ENCODE measurements at regions not wholly inside any gene's neighbourhood (a gene's known extent, or its start where the extent isn't known, plus 50 kb on each side); places are given as distances from the start of the nearest gene placed in this dataset.

DNA sequence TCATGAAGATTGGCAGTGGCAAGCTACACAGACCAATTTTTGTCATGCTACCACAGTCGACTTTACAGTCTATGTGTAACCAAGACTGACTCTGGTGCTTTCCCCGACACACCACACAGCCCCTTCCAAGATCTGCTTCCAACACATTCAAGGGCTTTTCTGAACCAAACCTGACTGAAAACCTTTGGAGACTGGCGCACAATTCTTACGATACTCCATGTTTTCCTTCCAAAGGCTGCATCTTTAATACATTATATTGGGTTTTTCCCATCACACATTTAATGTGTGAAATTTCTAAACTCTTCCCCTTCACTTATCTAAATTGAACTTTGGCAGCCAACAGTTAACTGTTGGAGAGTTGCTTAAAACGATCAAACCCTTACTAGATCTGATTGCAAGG is 127.7 kb upstream of the SOX5 start:
- POLR2A ChIA-PET: no interaction called here

More for the DNA sequence above, 127.7 kb upstream of the SOX5 start:
- Histone ChIP-seq H3K4me1 (ENCODE audit: control insufficient read depth in 1 of 2, insufficient read depth in 2 of 2, low read length in 2 of 2) (no peaks in the 10 kb centered on the region), H2AFZ (ENCODE audit: low read depth, low read length, poor library complexity, severe bottlenecking) (no peak overlapping the region), H4K20me1 (ENCODE audit: insufficient read depth) (no peaks in the 10 kb centered on the region), H3K9me3 (ENCODE audit: control insufficient read depth in 1 of 2, insufficient read depth in 1 of 2, low read depth in 1 of 2, low read length in 2 of 2) (peaks cover 11 to 35% of the 10 kb centered on the region in 2 experiments; a peak in 2 of 4 replicates), H3K27ac (ENCODE audit: low read depth, low read length) (no peak overlapping the region), H3K27me3 (ENCODE audit: insufficient read depth, low read length) (no peaks in the 10 kb centered on the region), H3K79me2 (ENCODE audit: insufficient read depth, low read length) (no peaks in the 10 kb centered on the region), H3K9ac (ENCODE audit: low read length) (no peak overlapping the region), H3K9me2 (ENCODE audit: insufficient read depth) (no peaks in the 10 kb centered on the region), H3K4me3 (replicated peaks in 1 of 2; ENCODE audit: low read depth in 1 of 2, low read length in 2 of 2) (no peak overlapping the region), H3K36me3 (ENCODE audit: control insufficient read depth in 1 of 2, insufficient read depth in 2 of 2, low read length in 2 of 2) (no peaks in the 10 kb centered on the region), H3K4me2 (ENCODE audit: low read length) (no peak overlapping the region)
- intact Hi-C loops (cut with micrococcal nuclease): no loop called here
- RAD21 ChIA-PET (ENCODE audit: low non-redundant PET in 1 of 2, low total read pairs in 2 of 2, uncharacterized antibody in 2 of 2, unreplicated experiment in 2 of 2): no interaction called here
- TF ChIP-seq, protein P1, sequence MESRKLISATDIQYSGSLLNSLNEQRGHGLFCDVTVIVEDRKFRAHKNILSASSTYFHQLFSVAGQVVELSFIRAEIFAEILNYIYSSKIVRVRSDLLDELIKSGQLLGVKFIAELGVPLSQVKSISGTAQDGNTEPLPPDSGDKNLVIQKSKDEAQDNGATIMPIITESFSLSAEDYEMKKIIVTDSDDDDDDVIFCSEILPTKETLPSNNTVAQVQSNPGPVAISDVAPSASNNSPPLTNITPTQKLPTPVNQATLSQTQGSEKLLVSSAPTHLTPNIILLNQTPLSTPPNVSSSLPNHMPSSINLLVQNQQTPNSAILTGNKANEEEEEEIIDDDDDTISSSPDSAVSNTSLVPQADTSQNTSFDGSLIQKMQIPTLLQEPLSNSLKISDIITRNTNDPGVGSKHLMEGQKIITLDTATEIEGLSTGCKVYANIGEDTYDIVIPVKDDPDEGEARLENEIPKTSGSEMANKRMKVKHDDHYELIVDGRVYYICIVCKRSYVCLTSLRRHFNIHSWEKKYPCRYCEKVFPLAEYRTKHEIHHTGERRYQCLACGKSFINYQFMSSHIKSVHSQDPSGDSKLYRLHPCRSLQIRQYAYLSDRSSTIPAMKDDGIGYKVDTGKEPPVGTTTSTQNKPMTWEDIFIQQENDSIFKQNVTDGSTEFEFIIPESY (IDR thresholded peaks at IDR 0.05; ENCODE audit: extremely low read depth, insufficient replicate concordance, low read length): no peak
- TF ChIP-seq POLR2AphosphoS5 (IDR thresholded peaks at IDR 0.05; ENCODE audit: low read depth, low read length) (no peak), CEBPB (IDR thresholded peaks at IDR 0.05; ENCODE audit: low read depth) (no peak), SIN3A (IDR thresholded peaks at IDR 0.05; ENCODE audit: low read depth) (no peak), ELF1 (IDR thresholded peaks at IDR 0.05; ENCODE audit: borderline replicate concordance, low read depth) (no peak), ATF3 (IDR thresholded peaks at IDR 0.05) (no peak), EGR1 (IDR thresholded peaks at IDR 0.05; ENCODE audit: low read depth) (no peak), EZH2phosphoT487 (IDR thresholded peaks at IDR 0.05; ENCODE audit: borderline replicate concordance) (no peak), FOSL1 (IDR thresholded peaks at IDR 0.05; ENCODE audit: low read depth) (no peak), YY1 (IDR thresholded peaks at IDR 0.05; ENCODE audit: extremely low read depth, insufficient replicate concordance, low read depth, low read length) (no peak), REST (IDR thresholded peaks at IDR 0.05; ENCODE audit: low read depth) (no peak), CBX3 (IDR thresholded peaks at IDR 0.05; ENCODE audit: low read depth) (no peak), ZNF274 (IDR thresholded peaks at IDR 0.05; ENCODE audit: low read depth, low read length) (no peak), SP1 (IDR thresholded peaks at IDR 0.05; ENCODE audit: low read depth) (no peak), EZH2 (IDR thresholded peaks at IDR 0.05) (no peak), TCF7L2 (IDR thresholded peaks at IDR 0.05; ENCODE audit: borderline replicate concordance, extremely low read depth, insufficient read depth, insufficient read length) (no peak), POLR2A (IDR thresholded peaks at IDR 0.05; ENCODE audit: borderline replicate concordance, extremely low read depth, insufficient read depth, insufficient read length) (no peak)
- TF ChIP-seq, protein P2, sequence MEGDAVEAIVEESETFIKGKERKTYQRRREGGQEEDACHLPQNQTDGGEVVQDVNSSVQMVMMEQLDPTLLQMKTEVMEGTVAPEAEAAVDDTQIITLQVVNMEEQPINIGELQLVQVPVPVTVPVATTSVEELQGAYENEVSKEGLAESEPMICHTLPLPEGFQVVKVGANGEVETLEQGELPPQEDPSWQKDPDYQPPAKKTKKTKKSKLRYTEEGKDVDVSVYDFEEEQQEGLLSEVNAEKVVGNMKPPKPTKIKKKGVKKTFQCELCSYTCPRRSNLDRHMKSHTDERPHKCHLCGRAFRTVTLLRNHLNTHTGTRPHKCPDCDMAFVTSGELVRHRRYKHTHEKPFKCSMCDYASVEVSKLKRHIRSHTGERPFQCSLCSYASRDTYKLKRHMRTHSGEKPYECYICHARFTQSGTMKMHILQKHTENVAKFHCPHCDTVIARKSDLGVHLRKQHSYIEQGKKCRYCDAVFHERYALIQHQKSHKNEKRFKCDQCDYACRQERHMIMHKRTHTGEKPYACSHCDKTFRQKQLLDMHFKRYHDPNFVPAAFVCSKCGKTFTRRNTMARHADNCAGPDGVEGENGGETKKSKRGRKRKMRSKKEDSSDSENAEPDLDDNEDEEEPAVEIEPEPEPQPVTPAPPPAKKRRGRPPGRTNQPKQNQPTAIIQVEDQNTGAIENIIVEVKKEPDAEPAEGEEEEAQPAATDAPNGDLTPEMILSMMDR (IDR thresholded peaks at IDR 0.05 in 2 of 3, conservative IDR thresholded peaks at IDR 0.05 in 1 of 3; ENCODE audit: borderline replicate concordance in 1 of 3, insufficient read depth in 1 of 3, low read depth in 2 of 3, low read length in 2 of 3): no peak
- TF ChIP-seq, protein P3, sequence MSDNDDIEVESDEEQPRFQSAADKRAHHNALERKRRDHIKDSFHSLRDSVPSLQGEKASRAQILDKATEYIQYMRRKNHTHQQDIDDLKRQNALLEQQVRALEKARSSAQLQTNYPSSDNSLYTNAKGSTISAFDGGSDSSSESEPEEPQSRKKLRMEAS (IDR thresholded peaks at IDR 0.05): no peak
- DNase-seq (ENCODE audit: low read depth, low spot score): no peak
- no TSS peak for BruUV-seq (replicated peaks)
- no peak for ATAC-seq
- CTCF ChIA-PET: no interaction called here

All from HCT116 (cell line).